CD1c-positive myeloid dendritic cell (primary cell): ENCODE measurements at regions not wholly inside any gene's neighbourhood (a gene's known extent, or its start where the extent isn't known, plus 50 kb on each side); places are given as distances from the start of the nearest gene placed in this dataset.
"Not testable (repeated sequence)": the region's sequence is repeated elsewhere in the genome, so short reads cannot be mapped to it uniquely, and the experiment has no call there.

ENCODE experiments used
- DNase-seq: peaks from one replicate; pipeline ENCODE4 v3.0.0-alpha.2; 2016; ENCODE audit errors: extremely low spot score

DNA sequence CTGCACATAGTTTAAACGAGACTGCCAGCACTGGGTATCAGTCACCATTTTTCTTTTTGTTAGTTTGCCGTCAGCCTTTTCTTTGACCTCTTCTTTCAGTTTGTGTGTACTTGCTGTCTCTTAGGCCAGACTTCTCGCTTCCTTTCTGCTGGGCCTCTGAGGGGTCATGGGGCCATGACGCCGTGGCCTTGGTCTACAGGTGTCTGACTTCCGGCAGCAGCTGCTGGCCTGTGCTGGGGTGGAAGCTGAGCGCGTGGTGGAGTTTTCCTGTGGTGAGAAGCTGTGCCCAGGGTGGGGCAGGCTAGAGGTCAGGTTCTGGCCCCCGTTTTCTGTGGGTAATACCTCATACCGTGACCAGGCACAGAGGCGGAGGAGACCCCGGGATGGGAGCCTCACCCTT lies 101.6 kb upstream of the PZP start:
- DNase-seq, result not testable (repeated sequence)

GRCh38 chr12:9308745-9309144 lies 100.5 kb upstream of the PZP start:
- not testable (repeated sequence) for DNase-seq

DNA sequence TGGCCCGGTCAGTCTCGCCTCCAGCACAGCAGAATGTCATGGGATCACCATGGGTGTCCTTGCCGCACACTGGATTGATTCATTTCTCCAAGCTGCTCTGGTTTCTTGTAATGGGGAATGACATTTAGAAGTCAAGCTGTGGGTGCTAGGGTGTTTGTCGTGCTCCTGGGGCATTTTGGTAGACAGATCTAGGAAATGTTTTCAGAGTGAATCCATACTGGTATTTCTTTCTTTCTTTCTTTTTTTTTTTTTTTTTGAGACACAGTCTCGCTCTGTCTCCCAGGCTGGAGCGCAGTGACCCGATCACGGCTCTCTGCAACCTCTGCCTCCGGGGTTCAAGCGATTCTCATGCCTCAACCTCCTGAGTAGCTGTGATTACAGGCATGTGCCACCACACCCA lies 100.0 kb upstream of the PZP start:
- DNase-seq, result not testable (repeated sequence)

- not testable (repeated sequence) for DNase-seq
These were observed 99.1 kb upstream of the PZP start for GRCh38 chr12:9307255-9307654.

DNA sequence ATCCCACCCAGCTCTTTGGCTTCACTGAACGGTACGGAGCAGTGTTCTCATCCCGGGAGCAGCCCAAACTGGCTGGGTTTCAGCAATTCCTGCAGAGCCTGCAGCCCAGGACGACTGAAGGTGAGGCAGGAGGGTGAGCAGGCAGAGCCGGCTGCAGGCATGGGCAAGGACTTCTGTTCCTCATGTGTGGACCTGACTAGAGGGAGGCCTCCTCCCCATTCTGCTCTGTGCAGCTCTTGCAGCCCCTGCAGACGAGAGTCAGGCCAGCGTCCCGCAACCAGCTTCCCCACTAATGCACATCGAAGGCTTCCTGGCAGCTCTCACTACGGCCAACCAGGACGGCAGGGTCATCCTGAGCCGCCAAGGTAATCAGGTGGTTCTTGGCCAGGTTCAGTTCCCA lies 97.8 kb upstream of the PZP start:
- DNase-seq, result not testable (repeated sequence)

DNA sequence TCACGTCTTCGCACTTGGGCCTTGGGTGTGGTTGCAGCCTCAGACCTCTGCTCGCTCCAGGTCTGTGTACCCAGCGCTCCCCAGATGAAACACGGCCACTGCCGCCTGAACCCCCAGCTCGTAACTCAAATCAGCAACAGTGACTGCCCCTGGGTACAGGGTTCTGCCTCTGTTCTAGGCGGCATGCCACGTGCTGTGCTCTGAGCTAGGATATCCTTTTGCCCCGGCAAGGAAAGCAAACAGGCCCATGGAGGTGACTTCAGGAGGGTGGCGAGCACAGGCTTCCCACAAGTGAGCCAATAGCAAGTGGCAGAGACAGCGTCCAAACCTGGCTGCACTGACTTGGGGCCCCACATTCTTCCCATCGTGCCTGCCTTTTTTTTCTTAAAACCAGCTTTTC lies 96.3 kb upstream of the PZP start:
- DNase-seq, result not testable (repeated sequence)

- not testable (repeated sequence) for DNase-seq
These were observed 87.7 kb upstream of the PZP start for GRCh38 chr12:9295872-9296271.

- not testable (repeated sequence) for DNase-seq
These were observed 86.0 kb upstream of the PZP start for GRCh38 chr12:9294072-9294620.

DNA sequence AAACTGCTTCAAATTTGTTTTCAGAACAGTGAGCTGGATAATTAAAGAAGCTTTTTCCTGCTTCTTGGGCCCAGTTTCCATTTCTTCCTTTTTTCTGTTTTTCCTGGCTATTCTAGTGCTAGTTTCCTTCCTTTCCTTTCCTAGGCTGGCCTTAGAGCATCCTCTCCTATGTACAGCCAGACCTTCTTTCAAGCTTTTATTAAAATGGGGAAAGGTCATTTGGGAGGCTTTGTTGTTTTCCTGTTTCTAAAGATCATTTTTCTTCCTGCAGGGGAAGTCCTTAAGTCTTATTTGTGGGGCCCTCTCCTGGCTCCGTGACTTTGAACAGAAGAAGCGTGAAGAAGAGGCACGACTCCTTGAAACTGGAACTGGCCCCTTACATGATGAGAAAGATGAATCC lies 85.2 kb upstream of the PZP start:
- not testable (repeated sequence) for DNase-seq

GRCh38 chr12:9289984-9290383 lies 81.8 kb upstream of the PZP start:
- not testable (repeated sequence) for DNase-seq

DNA sequence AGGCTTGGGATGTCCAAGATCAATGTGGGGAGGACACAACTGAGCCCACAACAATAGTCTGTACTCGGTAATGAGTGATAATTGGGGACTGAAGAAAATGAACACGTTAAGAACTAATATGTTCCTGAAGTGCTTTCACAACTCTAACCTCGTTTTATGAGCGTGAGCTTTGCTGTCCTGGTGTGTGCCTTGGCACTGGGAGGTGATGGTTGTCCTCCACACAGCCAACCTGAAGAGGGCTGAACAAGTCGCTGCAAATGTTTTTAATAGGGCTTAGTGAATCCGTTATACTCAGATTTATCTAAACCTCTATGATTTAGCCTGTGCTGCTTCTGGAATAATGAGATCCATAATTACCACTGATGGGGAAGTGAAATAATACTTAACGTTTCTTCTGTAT lies 76.5 kb upstream of the PZP start:
- DNase-seq, result not testable (repeated sequence)

- not testable (repeated sequence) for DNase-seq
These were observed 76.0 kb upstream of the PZP start for GRCh38 chr12:9284197-9284596.

DNA sequence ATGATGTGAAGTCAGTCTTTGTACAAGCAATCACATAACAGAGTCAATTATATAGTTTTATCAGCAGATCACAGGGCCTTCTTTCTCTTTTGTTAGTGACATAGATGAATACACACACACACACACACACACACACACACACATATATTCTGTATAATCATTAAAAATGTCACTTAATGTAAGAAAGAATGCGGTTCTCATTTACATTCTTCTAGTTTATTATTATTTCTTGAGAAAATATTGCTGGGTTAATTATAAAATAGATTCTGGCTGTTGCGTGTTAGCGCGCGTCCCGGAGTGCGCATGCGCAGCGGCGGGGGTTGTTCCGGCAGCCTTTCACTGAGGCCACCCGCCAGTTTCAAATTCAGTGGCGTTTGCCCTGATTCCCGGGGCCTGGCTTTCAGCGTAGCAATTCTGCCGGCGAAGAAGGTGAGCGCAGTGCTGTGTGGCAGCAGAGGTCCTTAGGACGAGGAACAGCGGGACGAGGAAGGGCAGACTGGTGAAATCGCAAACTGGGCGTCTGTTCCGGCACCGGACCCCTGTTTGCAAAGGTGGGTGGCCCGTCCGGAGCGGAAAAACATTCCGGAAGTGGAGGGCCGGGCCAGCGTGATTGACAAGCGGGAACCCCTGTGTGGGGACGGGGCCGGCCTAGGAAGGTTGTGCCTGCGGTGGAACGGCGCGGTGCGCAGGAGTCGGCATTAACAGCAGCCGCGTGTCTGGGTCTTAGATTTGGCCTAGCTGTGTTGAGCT lies 75.3 kb upstream of the PZP start:
- peak; percentile 90 for DNase-seq

GRCh38 chr12:9276990-9277389 lies 68.8 kb upstream of the PZP start:
- DNase-seq, result no peak

GRCh38 chr12:9273276-9273675 lies 65.1 kb upstream of the PZP start:
- DNase-seq, result no peak

GRCh38 chr12:9271875-9272274 lies 63.7 kb upstream of the PZP start:
- no peak for DNase-seq

DNA sequence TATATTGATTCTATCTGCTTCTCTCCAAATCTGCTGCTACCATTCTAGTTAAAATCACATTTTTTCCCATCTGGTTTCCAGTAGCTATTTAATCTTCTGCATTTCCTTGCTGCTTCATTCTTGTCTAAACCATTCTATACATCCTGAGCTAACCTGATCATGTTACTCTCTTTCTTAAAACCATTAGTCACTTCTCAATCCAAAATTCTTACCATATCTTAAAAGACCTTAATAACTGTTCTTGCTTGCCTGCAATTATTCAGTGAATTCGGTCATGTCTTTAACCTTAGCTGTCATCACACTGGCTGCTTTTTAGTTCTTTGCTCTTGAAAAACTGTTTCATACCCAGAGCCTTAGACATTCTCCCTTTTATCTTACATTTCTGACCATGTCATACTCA lies 56.4 kb upstream of the PZP start:
- DNase-seq, result no peak

- DNase-seq, result no peak
These were observed 52.7 kb upstream of the PZP start for GRCh38 chr12:9260931-9261330.

- no peak for DNase-seq
These were observed 50.5 kb upstream of the PZP start for GRCh38 chr12:9258676-9259075.
